ENCODE measurements at regions not wholly inside any gene's neighbourhood (a gene's known extent, or its start where the extent isn't known, plus 50 kb on each side); places are given as distances from the start of the nearest gene placed in this dataset.
"Not testable (repeated sequence)": the region's sequence is repeated elsewhere in the genome, so short reads cannot be mapped to it uniquely, and the experiment has no call there.

GRCh38 chr18:73535990-73536389, 611.6 kb downstream of the FBXO15 start:
- Histone ChIP-seq H3K4me3 (no peak overlapping the region), H3K27me3 (no peaks in the 10 kb centered on the region), H3K27ac (no peak overlapping the region), H3K36me3 (no peaks in the 10 kb centered on the region), H3K9me3 (no peaks in the 10 kb centered on the region), H3K4me1 (no peaks in the 10 kb centered on the region)
- no peak for TF ChIP-seq CTCF (IDR thresholded peaks at IDR 0.05)
- intact Hi-C loops (cut with DNase I), result no loop called here
- DNase-seq (ENCODE audit: low spot score in 2 of 2), result no peak

GRCh38 chr18:73535189-73535588, 612.4 kb downstream of the FBXO15 start:
- Histone ChIP-seq H3K9me3 (no peaks in the 10 kb centered on the region), H3K36me3 (no peaks in the 10 kb centered on the region), H3K4me1 (no peaks in the 10 kb centered on the region), H3K27me3 (no peaks in the 10 kb centered on the region), H3K4me3 (no peak overlapping the region), H3K27ac (no peak overlapping the region)
- TF ChIP-seq CTCF (IDR thresholded peaks at IDR 0.05), result no peak
- DNase-seq (ENCODE audit: low spot score in 2 of 2), result no peak
- intact Hi-C loops (cut with DNase I), result no loop called here

GRCh38 chr18:73531601-73532000, 616.0 kb downstream of the FBXO15 start:
- no peak for DNase-seq (ENCODE audit: low spot score in 2 of 2)
- no peak overlapping the region for H3K4me3 ChIP-seq
- TF ChIP-seq CTCF (IDR thresholded peaks at IDR 0.05), result no peak
- H3K27me3 ChIP-seq, result no peaks in the 10 kb centered on the region
- no peaks in the 10 kb centered on the region for H3K4me1 ChIP-seq
- no peak overlapping the region for H3K27ac ChIP-seq
- no peaks in the 10 kb centered on the region for H3K36me3 ChIP-seq
- H3K9me3 ChIP-seq, result no peaks in the 10 kb centered on the region
- intact Hi-C loops (cut with DNase I), result no loop called here

GRCh38 chr18:73528066-73528465, 619.6 kb downstream of the FBXO15 start:
- TF ChIP-seq CTCF (IDR thresholded peaks at IDR 0.05), result no peak
- H3K36me3 ChIP-seq, result no peaks in the 10 kb centered on the region
- H3K4me1 ChIP-seq, result no peaks in the 10 kb centered on the region
- intact Hi-C loops (cut with DNase I), result no loop called here
- H3K27me3 ChIP-seq, result no peaks in the 10 kb centered on the region
- no peak overlapping the region for H3K4me3 ChIP-seq
- no peak overlapping the region for H3K27ac ChIP-seq
- DNase-seq (ENCODE audit: low spot score in 2 of 2), result no peak
- no peaks in the 10 kb centered on the region for H3K9me3 ChIP-seq

- no peaks in the 10 kb centered on the region for H3K9me3 ChIP-seq
- no peak for DNase-seq (ENCODE audit: low spot score in 2 of 2)
- no peaks in the 10 kb centered on the region for H3K27me3 ChIP-seq
- no peak for TF ChIP-seq CTCF (IDR thresholded peaks at IDR 0.05)
- no peaks in the 10 kb centered on the region for H3K4me1 ChIP-seq
- intact Hi-C loops (cut with DNase I), result no loop called here
- H3K36me3 ChIP-seq, result no peaks in the 10 kb centered on the region
- H3K4me3 ChIP-seq, result no peak overlapping the region
- H3K27ac ChIP-seq, result no peak overlapping the region
Measured at GRCh38 chr18:73520229-73520628, 627.4 kb downstream of the FBXO15 start.

- H3K27me3 ChIP-seq; H3K27ac ChIP-seq; DNase-seq (ENCODE audit: low spot score in 2 of 2); H3K36me3 ChIP-seq; H3K4me3 ChIP-seq; H3K9me3 ChIP-seq; H3K4me1 ChIP-seq; intact Hi-C loops (cut with DNase I): not testable (repeated sequence)
Measured at GRCh38 chr18:73516056-73516455, 631.6 kb downstream of the FBXO15 start.

Data from ascending aorta (tissue), 2 donors.